Spleen (tissue), 7 donors: ENCODE measurements at regions not wholly inside any gene's neighbourhood (a gene's known extent, or its start where the extent isn't known, plus 50 kb on each side); places are given as distances from the start of the nearest gene placed in this dataset.
"Not testable (repeated sequence)": the region's sequence is repeated elsewhere in the genome, so short reads cannot be mapped to it uniquely, and the experiment has no call there.

Experiments
- CTCF ChIP-seq, 11 experiments: fragments of 200-600 bp in 7 of 11; fragments of 450-650 bp in 4 of 11; sonication (generic) in 4 of 11; IDR thresholded peaks in 8 of 11; conservative IDR thresholded peaks in 3 of 11; 1 replicate in 7 of 11; 2 replicates in 4 of 11; pipeline versions ENCODE4 v1.4.0 to v1.8.0; 2016 to 2021; ENCODE audit warnings: antibody characterized with exemption in 11 of 11, inconsistent platforms in 4 of 11, mild to moderate bottlenecking in 1 of 11
- POLR2A ChIP-seq, 3 donors: fragments of 450-650 bp; IDR thresholded peaks; one replicate each; pipeline ENCODE4 v1.5.1; 2017; ENCODE audit warnings: antibody characterized with exemption in 3 of 3, mild to moderate bottlenecking in 1 of 3
- donor health status: DM: no; HTN: no; CAD: no; lungs with moderate emphysema.
- donor health status: DM: no; HTN: no; CAD: no.
- donor health status: DM: no; HTN: no; CAD: no.

GRCh38 chr13:33418224-33418953, 132.8 kb upstream of the STARD13 start:
- TF ChIP-seq CTCF (IDR thresholded peaks at IDR 0.05 in 8 of 11, conservative IDR thresholded peaks at IDR 0.05 in 3 of 11); POLR2A (IDR thresholded peaks at IDR 0.05): not testable (repeated sequence)
